ENCODE measurements at regions not wholly inside any gene's neighbourhood (a gene's known extent, or its start where the extent isn't known, plus 50 kb on each side); places are given as distances from the start of the nearest gene placed in this dataset.
"Not testable (repeated sequence)": the region's sequence is repeated elsewhere in the genome, so short reads cannot be mapped to it uniquely, and the experiment has no call there.

- DNase-seq (ENCODE audit: low spot score): no peak
Observed at GRCh38 chr16:31745900-31746299, 127.7 kb upstream of the ZNF267 start.

- no peak for DNase-seq (ENCODE audit: low spot score)
Observed at GRCh38 chr16:31754998-31755615, 118.5 kb upstream of the ZNF267 start.

DNA sequence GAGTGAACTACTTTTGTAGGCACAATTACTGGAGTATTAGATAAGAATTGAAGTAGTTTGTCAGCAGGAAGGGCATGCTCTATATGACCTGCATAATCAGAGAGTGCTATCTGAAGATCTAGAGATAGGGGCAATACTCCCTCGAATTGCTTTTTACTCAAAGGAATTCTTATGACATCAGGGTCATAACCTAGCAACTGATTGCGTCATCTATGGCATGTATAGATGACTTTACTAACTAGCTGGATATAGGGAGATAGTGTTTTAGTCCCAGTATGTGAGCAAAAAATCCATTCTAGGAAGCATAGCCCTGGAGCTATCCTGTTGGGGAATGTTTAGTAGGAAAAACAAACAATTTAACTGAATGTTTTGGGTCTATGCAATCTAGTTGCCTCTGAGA, 109.5 kb upstream of the ZNF267 start:
- no peak for DNase-seq (ENCODE audit: low spot score)

DNA sequence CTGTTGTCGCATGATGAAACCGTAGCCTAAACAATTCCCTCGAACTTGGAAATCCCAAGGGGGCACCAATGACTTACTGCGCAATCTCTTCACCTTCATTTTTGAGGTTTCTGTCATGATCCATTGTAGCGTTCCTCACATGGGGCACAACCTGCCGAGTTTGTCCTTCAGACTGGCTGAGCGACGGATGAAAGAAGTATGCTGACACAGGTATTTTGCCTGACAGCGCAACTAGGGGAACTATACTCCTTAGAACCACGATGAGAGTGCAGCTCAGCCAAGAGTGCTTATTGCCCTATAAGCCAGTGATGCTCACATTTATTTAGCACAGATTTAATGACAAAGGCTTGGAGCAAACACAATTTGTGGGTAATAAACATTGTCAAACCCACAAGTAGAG, 106.3 kb upstream of the ZNF267 start:
- no peak for DNase-seq (ENCODE audit: low spot score)

GRCh38 chr16:31780342-31780741, 93.3 kb upstream of the ZNF267 start:
- DNase-seq (ENCODE audit: low spot score): no peak

GRCh38 chr16:31785126-31785525, 88.5 kb upstream of the ZNF267 start:
- DNase-seq (ENCODE audit: low spot score): no peak

- no peak for DNase-seq (ENCODE audit: low spot score)
Observed at GRCh38 chr16:31807086-31807485, 66.5 kb upstream of the ZNF267 start.

GRCh38 chr16:31810863-31811262, 62.7 kb upstream of the ZNF267 start:
- DNase-seq (ENCODE audit: low spot score): no peak

DNA sequence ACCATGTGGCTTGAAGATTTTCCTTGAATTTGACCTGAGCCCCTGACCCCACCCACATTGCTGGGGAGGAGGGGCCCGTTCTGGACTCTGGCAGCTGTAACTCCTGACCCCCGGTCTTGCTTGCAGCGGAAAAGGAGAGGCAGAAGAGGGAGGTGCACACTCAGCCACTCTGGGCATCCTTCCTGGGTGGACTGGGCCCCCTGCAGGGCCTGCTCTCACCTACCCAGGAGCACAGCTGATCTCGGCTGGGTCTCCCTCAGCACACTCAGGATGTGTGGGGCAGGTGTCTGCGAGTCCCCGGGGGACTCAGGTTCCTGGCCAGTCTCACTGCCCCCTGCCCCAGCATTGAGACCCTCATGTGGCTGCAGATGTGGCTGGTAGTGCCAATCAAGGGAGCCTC, 57.5 kb upstream of the ZNF267 start:
- not testable (repeated sequence) for DNase-seq (ENCODE audit: low spot score)

GRCh38 chr16:31819386-31819785, 54.2 kb upstream of the ZNF267 start:
- DNase-seq (ENCODE audit: low spot score): no peak

DNA sequence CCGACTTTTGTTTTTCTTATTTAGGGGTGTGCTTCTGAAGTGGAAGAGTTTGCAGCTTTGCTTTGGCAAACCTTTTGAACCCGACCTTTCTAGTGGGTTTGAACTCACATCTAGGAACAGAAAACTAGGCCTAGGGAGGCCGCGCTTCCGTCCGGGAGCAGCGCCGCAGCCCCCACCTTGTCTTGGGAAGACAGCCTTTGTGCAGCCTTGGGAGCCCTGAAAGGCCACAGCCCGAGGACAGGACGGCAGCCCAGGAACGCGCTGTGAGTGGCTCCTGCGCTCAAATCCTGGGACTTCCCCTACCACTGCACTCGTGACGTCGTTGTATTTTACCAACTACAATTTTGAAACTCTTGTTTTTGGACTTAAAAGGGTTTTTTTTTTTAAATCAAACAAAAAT, 53.7 kb upstream of the ZNF267 start:
- DNase-seq (ENCODE audit: low spot score): no peak
